ENCODE measurements at regions not wholly inside any gene's neighbourhood (a gene's known extent, or its start where the extent isn't known, plus 50 kb on each side); places are given as distances from the start of the nearest gene placed in this dataset.
"Not testable (repeated sequence)": the region's sequence is repeated elsewhere in the genome, so short reads cannot be mapped to it uniquely, and the experiment has no call there.

- not testable (repeated sequence) for DNase-seq (ENCODE audit: low read depth)
Measured at GRCh38 chr1:214095896-214096295, 108.1 kb downstream of the PROX1 start.

GRCh38 chr1:214101246-214101645 lies 113.5 kb downstream of the PROX1 start:
- DNase-seq (ENCODE audit: low read depth): no peak

- no peak for DNase-seq (ENCODE audit: low read depth)
Measured at GRCh38 chr1:214101828-214102227, 114.1 kb downstream of the PROX1 start.

- peak; percentile 93 for DNase-seq (ENCODE audit: low read depth)
Measured at GRCh38 chr1:214102907-214103306, 115.1 kb downstream of the PROX1 start.

- DNase-seq (ENCODE audit: low read depth): no peak
Measured at GRCh38 chr1:214103778-214104177, 116.0 kb downstream of the PROX1 start.

DNA sequence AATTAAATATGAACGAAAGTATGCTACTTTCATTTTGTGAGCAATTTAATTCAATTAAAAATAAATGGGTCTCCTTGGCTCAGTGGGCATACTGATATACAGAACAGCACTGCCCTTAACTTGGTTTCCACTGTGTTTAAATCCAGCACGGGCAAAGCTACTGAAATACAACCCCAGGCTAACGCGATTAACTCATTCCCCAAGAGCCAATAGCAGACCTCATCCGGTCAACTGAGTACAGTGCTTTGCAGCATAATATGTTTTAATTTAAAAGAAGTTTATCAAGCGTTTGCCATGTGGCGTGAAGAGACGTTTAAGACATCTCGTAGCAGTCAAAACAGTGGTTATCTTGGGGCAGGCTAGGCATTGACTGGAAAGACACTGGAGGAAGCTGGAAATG lies 118.6 kb downstream of the PROX1 start:
- no peak for DNase-seq (ENCODE audit: low read depth)

GRCh38 chr1:214107322-214108096 lies 119.7 kb downstream of the PROX1 start:
- peak; percentile 25 for DNase-seq (ENCODE audit: low read depth)

DNA sequence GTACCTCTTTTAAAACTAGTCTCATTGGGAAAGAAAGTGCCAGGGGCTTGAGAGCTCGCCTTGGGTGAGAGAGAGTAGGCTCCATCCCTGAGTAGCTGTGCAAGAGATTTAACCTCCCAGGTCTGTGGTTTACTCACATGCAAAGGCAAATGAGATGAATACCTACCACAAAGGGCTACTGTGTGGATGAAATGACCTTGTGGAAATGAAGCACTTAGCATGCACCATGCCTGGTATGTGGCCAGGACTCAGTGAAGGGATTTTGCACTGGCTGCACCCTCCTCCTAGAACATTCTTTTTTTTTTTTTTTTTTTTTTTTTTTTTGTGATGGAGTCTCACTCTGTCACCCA lies 120.3 kb downstream of the PROX1 start:
- peak; percentile 19 for DNase-seq (ENCODE audit: low read depth)

GRCh38 chr1:214111796-214112195 lies 124.0 kb downstream of the PROX1 start:
- DNase-seq (ENCODE audit: low read depth): no peak

DNA sequence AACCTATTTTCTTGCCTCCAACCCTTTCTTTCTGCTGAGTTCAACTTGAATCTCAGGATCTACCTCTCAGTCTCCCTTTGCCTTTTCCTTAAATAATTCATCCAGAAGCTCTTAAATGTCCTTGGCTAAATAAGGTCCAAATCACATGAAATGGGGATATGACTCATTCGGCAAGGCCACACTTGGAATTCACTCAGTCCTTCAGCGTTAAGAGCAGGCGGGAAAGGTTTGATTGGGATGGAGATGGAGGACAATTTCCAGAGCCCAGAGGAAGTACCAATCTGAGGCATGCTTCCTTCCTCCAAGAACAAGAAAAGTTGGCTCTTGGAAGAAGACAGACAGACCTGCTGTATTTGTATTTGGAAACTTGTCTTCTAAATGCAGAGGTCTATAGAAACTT lies 128.5 kb downstream of the PROX1 start:
- DNase-seq (ENCODE audit: low read depth): no peak

- no peak for DNase-seq (ENCODE audit: low read depth)
Measured at GRCh38 chr1:214117780-214118179, 130.0 kb downstream of the PROX1 start.

DNA sequence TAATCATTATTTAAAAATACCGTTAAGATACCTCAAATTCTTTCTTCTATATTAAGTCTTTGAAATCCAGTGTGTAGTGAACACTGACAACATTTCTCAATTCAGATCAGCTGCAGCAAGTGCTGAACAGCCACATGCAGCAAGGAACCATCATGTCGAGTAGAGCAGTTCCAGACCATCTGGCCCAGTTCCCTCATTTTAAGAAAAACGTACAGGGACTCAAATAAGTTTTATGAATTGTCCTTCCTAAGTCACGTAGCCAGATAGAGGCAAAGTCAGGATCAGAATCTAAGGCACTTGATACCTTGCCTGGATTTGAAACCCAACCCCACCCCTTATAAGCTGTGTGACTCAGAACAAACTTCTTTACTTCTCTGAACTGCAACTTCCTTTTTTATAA lies 132.4 kb downstream of the PROX1 start:
- DNase-seq (ENCODE audit: low read depth): no peak

GRCh38 chr1:214120951-214121350 lies 133.2 kb downstream of the PROX1 start:
- DNase-seq (ENCODE audit: low read depth): no peak

- no peak for DNase-seq (ENCODE audit: low read depth)
Measured at GRCh38 chr1:214122110-214122509, 134.3 kb downstream of the PROX1 start.

DNA sequence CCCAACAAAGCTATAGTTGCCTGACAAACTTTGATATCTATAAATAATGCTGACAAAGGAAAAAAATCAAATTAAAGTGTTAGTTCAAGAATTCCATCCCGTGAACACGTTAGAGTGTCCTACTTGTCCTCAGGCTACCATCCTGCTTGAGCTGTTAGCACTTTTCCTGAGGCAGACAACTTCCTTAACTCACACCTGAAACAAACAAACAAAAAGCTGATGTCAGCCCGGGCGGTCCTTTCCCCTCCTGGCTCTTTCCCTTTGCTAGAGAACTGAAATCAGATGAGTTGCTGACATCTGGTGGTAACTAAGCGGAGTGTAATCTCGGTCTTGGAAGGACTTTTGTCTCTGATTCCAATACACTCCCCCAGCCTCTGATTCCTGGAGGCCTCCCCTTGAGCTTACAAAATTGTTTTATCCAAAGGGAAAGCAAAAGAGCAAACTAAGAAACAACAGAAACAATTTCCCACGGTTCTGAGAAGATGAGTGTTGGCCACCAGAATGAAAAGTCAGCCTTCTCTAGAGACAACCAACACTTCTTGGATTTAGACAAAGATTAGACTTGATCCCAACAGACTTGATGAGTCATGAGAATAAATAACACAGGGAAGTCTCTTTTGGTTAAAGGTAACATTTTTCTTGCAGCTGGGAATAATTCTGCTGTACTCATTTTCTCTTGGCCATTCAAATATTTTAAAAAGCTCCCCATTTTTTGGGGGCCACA lies 135.4 kb downstream of the PROX1 start:
- DNase-seq (ENCODE audit: low read depth): peak; percentile 72

- DNase-seq (ENCODE audit: low read depth): peak; percentile 40
Measured at GRCh38 chr1:214124281-214124805, 136.6 kb downstream of the PROX1 start.

DNA sequence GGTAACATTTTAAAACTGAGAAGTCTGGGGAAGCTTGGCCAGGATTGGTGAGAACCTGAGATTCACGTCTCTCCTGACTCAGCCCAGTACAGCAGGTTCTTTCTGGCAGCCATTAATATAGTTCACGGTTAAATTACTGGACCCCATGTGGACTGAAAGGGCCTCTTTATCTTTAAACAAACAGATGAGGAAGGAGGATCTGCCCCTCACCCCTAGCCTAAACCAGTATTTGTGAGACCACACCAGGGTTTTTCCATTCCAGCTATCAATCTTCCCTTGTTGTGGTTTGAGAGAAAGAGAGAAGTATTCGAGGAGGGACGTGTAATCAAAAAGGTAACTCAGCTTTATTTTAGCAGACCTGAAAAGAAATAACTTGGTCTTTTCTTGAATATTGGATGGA lies 137.1 kb downstream of the PROX1 start:
- DNase-seq (ENCODE audit: low read depth): peak; percentile 51

GRCh38 chr1:214125819-214126218 lies 138.0 kb downstream of the PROX1 start:
- DNase-seq (ENCODE audit: low read depth): no peak

GRCh38 chr1:214126697-214127146 lies 138.9 kb downstream of the PROX1 start:
- no peak for DNase-seq (ENCODE audit: low read depth)

DNA sequence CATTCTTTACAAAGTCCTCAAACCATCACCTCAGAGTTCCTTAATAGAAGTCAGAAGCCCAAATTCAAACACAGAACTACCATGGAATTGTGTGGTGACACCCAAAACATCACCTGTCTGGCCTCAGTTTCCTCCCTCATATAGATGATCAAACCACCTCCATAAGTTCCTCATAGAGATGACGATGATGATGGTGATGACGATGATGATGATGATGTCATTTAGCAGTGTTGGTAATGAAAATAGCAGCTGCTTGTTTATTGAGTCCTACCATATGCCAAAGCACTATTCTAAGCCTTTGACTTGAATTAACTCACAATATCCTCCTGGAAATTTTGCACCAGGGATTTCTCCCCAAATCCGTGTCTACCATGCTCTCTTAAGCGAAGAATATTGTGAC lies 139.9 kb downstream of the PROX1 start:
- no peak for DNase-seq (ENCODE audit: low read depth)

DNA sequence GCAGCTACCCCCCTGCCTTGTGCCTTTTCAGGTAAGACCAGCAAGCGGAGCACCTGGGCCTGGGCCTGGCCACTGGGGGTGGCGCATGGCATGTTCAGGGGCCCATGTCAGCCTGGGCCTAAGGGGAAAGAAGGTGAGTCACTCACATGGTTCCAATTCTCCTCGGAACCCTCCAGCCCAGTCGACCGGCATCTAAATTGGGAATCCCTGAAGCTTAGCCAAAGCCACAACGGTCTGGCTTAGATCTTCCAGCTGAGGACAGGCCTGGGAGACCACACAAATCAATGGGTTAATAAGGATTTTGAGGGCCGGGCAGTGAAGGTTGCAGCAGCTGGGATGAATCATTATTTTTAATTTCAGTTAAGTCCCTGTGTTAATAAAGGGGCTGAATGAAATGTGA lies 145.1 kb upstream of the SMYD2 start:
- DNase-seq (ENCODE audit: low read depth): peak; percentile 19

DNA sequence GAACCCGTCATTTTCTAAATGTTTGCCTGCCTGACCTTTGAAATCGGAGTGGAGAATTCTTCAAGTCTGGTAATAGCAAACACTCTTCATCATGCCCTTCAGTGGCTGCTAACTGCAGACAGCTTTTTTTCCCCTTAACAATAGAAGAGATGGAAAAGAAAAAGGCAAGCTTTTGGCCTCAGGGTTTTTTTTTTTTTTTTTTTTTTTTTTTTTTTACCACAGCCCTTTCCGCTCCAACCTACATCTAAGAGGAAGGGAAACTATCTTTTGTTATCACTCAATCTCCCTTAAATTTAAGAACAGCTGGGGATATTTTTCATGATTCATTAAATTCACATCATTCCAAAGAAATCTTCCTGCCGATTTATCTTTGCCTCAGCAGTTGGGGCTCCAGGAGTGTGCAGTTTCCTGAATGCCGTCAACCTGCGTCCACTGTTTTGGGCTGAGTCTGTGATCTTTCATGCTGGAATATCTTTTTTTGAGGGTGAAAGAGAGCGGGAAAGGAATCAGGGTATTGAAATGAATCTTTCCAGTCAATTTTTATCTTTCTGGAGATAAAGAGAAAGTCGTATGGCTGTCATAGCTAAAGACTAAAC lies 144.5 kb upstream of the SMYD2 start:
- DNase-seq (ENCODE audit: low read depth): no peak

- no peak for DNase-seq (ENCODE audit: low read depth)
Measured at GRCh38 chr1:214141486-214141885, 139.5 kb upstream of the SMYD2 start.
